Retina (tissue), 1 donor: ENCODE measurements at regions not wholly inside any gene's neighbourhood (a gene's known extent, or its start where the extent isn't known, plus 50 kb on each side); places are given as distances from the start of the nearest gene placed in this dataset.
A peak's percentile ranks its signal among the peaks of the same experiment; 100 is the strongest.

Experiments
- DNase-seq: peaks from one replicate; pipeline ENCODE4 v3.0.0-alpha.2; 2016

- no peak for DNase-seq
Observed at GRCh38 chr9:115210699-115211098, 92.7 kb upstream of the TNC start.

- DNase-seq = no peak
Observed at GRCh38 chr9:115211413-115212124, 93.6 kb upstream of the TNC start.

GRCh38 chr9:115212125-115212605 is 94.2 kb upstream of the TNC start:
- DNase-seq = no peak

GRCh38 chr9:115212832-115213231 is 94.9 kb upstream of the TNC start:
- no peak for DNase-seq

GRCh38 chr9:115213818-115214334 is 95.9 kb upstream of the TNC start:
- peak; percentile 45 for DNase-seq

GRCh38 chr9:115216873-115217272 is 98.9 kb upstream of the TNC start:
- DNase-seq = no peak

- peak; percentile 32 for DNase-seq
Observed at GRCh38 chr9:115220319-115221005, 102.5 kb upstream of the TNC start.

- DNase-seq = no peak
Observed at GRCh38 chr9:115223471-115223870, 105.5 kb upstream of the TNC start.

- no peak for DNase-seq
Observed at GRCh38 chr9:115225459-115226116, 107.6 kb upstream of the TNC start.

- no peak for DNase-seq
Observed at GRCh38 chr9:115226152-115226551, 108.2 kb upstream of the TNC start.

- no peak for DNase-seq
Observed at GRCh38 chr9:115229496-115229895, 111.5 kb upstream of the TNC start.

- no peak for DNase-seq
Observed at GRCh38 chr9:115230924-115231515, 113.1 kb upstream of the TNC start.

- no peak for DNase-seq
Observed at GRCh38 chr9:115232181-115232774, 114.3 kb upstream of the TNC start.

GRCh38 chr9:115234094-115234493 is 116.1 kb upstream of the TNC start:
- DNase-seq = no peak

- no peak for DNase-seq
Observed at GRCh38 chr9:115235221-115235620, 117.3 kb upstream of the TNC start.

GRCh38 chr9:115237385-115237998 is 119.5 kb upstream of the TNC start:
- DNase-seq = no peak

- no peak for DNase-seq
Observed at GRCh38 chr9:115240676-115241075, 122.7 kb upstream of the TNC start.

- no peak for DNase-seq
Observed at GRCh38 chr9:115241641-115242040, 123.7 kb upstream of the TNC start.

- DNase-seq = no peak
Observed at GRCh38 chr9:115249488-115249887, 131.5 kb upstream of the TNC start.

GRCh38 chr9:115250621-115251032 is 132.7 kb upstream of the TNC start:
- no peak for DNase-seq

GRCh38 chr9:115254287-115255180 is 136.6 kb upstream of the TNC start:
- no peak for DNase-seq
